H1 (cell line): ENCODE measurements at regions not wholly inside any gene's neighbourhood (a gene's known extent, or its start where the extent isn't known, plus 50 kb on each side); places are given as distances from the start of the nearest gene placed in this dataset.

Experiments
- BRCA1 ChIP-seq: IDR thresholded peaks from 2 replicates; pipeline ENCODE4 v1.6.1; 2012; ENCODE audit warnings: low read depth, low read length, improper control_type of control experiment
- CREB1 ChIP-seq: IDR thresholded peaks from 2 replicates; pipeline ENCODE4 v1.6.1; 2012; ENCODE audit warnings: inconsistent platforms
- CTBP2 ChIP-seq: IDR thresholded peaks from 2 replicates; pipeline ENCODE4 v1.7.0; 2011; ENCODE audit warnings: borderline replicate concordance, mild to moderate bottlenecking, moderate library complexity, mixed read lengths, low read length; ENCODE audit not compliant: insufficient read depth, insufficient read length
- JUN ChIP-seq: IDR thresholded peaks from 2 replicates; pipeline ENCODE4 v1.6.1; 2011; ENCODE audit warnings: low read depth, mild to moderate bottlenecking, improper control_type of control experiment, low read length
- PHF8 ChIP-seq: fragments of 200-600 bp; sonication (generic); conservative IDR thresholded peaks from 2 replicates; pipeline ENCODE4 v1.7.1; 2012; ENCODE audit warnings: low read depth, mild to moderate bottlenecking, inconsistent platforms, low read length, moderate library complexity
- SP2 ChIP-seq: IDR thresholded peaks from 2 replicates; pipeline ENCODE4 v1.6.1; 2012; ENCODE audit warnings: mild to moderate bottlenecking, low read length, inconsistent platforms
- TBP ChIP-seq: IDR thresholded peaks from 2 replicates; pipeline ENCODE4 v1.6.1; 2011; ENCODE audit warnings: low read depth, low read length, improper control_type of control experiment
- TEAD4 ChIP-seq: IDR thresholded peaks from 2 replicates; pipeline ENCODE4 v1.6.1; 2012; ENCODE audit warnings: low read depth, low read length, inconsistent platforms, mixed read lengths
- ZNF274 ChIP-seq: IDR thresholded peaks from 2 replicates; pipeline ENCODE4 v1.7.0; 2012; ENCODE audit warnings: low read length, borderline replicate concordance; ENCODE audit errors: extremely low read depth
- TF ChIP-seq, protein P1 (sequence below): IDR thresholded peaks from 2 replicates; pipeline ENCODE4 v1.6.1; 2012; ENCODE audit warnings: low read length, inconsistent platforms

DNA sequence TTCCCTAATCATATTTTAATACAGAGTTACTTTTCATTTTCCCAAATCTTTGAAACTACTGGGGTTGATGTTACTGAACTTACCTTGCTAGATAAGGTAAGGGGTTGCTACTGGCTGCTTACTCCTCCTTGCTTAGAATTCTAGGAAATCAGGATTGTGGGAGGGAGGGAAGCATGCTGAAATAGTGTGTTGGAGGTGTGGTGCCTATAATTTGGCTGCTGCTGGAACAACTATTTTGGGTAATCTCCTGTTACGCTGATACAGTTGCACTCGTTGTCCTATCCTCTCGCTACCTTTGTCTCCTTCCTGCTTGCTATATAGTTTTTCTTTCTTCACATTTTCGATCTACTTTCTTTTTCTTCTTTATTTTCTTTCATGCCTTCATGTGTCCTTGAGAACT is 83.7 kb downstream of the BMP2 start (continued):
- TF ChIP-seq PHF8 (no peak), BRCA1 (no peak), CTBP2 (no peak), SP2 (no peak), JUN (no peak), TBP (no peak), ZNF274 (no peak), CREB1 (no peak), TEAD4 (no peak)
- TF ChIP-seq, protein P1, sequence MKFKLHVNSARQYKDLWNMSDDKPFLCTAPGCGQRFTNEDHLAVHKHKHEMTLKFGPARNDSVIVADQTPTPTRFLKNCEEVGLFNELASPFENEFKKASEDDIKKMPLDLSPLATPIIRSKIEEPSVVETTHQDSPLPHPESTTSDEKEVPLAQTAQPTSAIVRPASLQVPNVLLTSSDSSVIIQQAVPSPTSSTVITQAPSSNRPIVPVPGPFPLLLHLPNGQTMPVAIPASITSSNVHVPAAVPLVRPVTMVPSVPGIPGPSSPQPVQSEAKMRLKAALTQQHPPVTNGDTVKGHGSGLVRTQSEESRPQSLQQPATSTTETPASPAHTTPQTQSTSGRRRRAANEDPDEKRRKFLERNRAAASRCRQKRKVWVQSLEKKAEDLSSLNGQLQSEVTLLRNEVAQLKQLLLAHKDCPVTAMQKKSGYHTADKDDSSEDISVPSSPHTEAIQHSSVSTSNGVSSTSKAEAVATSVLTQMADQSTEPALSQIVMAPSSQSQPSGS, result no peak
